NCI-H460 (cell line): ENCODE measurements at regions not wholly inside any gene's neighbourhood (a gene's known extent, or its start where the extent isn't known, plus 50 kb on each side); places are given as distances from the start of the nearest gene placed in this dataset.

Experiments used
- DNase-seq: peaks from one replicate; pipeline ENCODE4 v3.0.0-alpha.2; 2016; ENCODE audit warnings: low read depth; ENCODE audit errors: extremely low read depth

GRCh38 chr16:64317601-64318000 lies 804.3 kb downstream of the CDH11 start:
- DNase-seq = no peak

GRCh38 chr16:64313726-64314125 lies 808.1 kb downstream of the CDH11 start:
- no peak for DNase-seq

- DNase-seq = no peak
Observed at GRCh38 chr16:64312980-64313379, 808.9 kb downstream of the CDH11 start.

GRCh38 chr16:64312292-64312691 lies 809.6 kb downstream of the CDH11 start:
- no peak for DNase-seq

- no peak for DNase-seq
Observed at GRCh38 chr16:64311241-64311640, 810.6 kb downstream of the CDH11 start.

- no peak for DNase-seq
Observed at GRCh38 chr16:64309398-64310110, 812.3 kb downstream of the CDH11 start.

GRCh38 chr16:64308721-64309120 lies 813.1 kb downstream of the CDH11 start:
- DNase-seq = no peak

GRCh38 chr16:64307431-64307830 lies 814.4 kb downstream of the CDH11 start:
- DNase-seq = no peak

GRCh38 chr16:64305663-64306062 lies 816.2 kb downstream of the CDH11 start:
- DNase-seq = no peak

- DNase-seq = no peak
Observed at GRCh38 chr16:64304951-64305350, 816.9 kb downstream of the CDH11 start.

GRCh38 chr16:64304396-64304795 lies 817.5 kb downstream of the CDH11 start:
- DNase-seq = no peak

GRCh38 chr16:64297863-64298600 lies 823.8 kb downstream of the CDH11 start:
- no peak for DNase-seq

- no peak for DNase-seq
Observed at GRCh38 chr16:64295466-64295865, 826.4 kb downstream of the CDH11 start.

- DNase-seq = no peak
Observed at GRCh38 chr16:64292953-64293352, 828.9 kb downstream of the CDH11 start.

- no peak for DNase-seq
Observed at GRCh38 chr16:64292161-64292560, 829.7 kb downstream of the CDH11 start.

GRCh38 chr16:64290461-64290860 lies 831.4 kb downstream of the CDH11 start:
- no peak for DNase-seq

- no peak for DNase-seq
Observed at GRCh38 chr16:64287655-64288528, 834.0 kb downstream of the CDH11 start.

GRCh38 chr16:64282181-64282580 lies 839.7 kb downstream of the CDH11 start:
- no peak for DNase-seq

- no peak for DNase-seq
Observed at GRCh38 chr16:64280317-64280716, 841.5 kb downstream of the CDH11 start.

- DNase-seq = peak; percentile 9
Observed at GRCh38 chr16:64278196-64278595, 843.7 kb downstream of the CDH11 start.

- DNase-seq = no peak
Observed at GRCh38 chr16:64276646-64277045, 845.2 kb downstream of the CDH11 start.
